NB4 (cell line): ENCODE measurements at regions not wholly inside any gene's neighbourhood (a gene's known extent, or its start where the extent isn't known, plus 50 kb on each side); places are given as distances from the start of the nearest gene placed in this dataset.

Experiments
- MYC ChIP-seq: IDR thresholded peaks from 2 replicates; pipeline ENCODE4 v1.6.1; 2011; ENCODE audit warnings: low read depth, low read length
- POLR2A ChIP-seq: IDR thresholded peaks from 2 replicates; pipeline ENCODE4 v1.6.1; 2011; ENCODE audit warnings: mild to moderate bottlenecking; ENCODE audit not compliant: insufficient read length; ENCODE audit errors: extremely low read depth
- TF ChIP-seq, protein P1 (sequence below): IDR thresholded peaks from one replicate; pipeline ENCODE4 v1.5.1; 2012; ENCODE audit warnings: low read depth, low read length
- TF ChIP-seq, protein P2 (sequence below): IDR thresholded peaks from 2 replicates; pipeline ENCODE4 v1.6.1; 2011; ENCODE audit warnings: low read depth, low read length

DNA sequence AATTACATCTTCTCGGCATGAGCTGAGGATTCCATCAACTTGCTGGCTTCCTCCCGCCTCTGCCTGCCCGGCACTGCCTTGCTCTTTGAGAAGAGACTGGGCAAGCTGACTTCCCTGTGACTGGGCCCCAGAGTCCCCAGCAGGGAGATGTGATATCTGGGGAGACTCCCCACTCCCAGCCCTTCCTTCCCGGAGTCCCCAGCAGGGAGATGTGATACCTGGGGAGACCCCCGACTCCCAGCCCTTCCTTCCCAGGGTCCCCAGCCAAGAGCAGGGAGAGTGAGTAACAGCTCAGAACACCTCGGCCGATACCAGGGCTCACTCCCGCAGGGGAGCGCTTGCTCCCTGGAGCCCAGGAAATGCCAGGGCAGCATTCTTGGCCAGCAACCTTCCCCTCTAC, 90.1 kb upstream of the NEURL1B start:
- TF ChIP-seq, protein P1, sequence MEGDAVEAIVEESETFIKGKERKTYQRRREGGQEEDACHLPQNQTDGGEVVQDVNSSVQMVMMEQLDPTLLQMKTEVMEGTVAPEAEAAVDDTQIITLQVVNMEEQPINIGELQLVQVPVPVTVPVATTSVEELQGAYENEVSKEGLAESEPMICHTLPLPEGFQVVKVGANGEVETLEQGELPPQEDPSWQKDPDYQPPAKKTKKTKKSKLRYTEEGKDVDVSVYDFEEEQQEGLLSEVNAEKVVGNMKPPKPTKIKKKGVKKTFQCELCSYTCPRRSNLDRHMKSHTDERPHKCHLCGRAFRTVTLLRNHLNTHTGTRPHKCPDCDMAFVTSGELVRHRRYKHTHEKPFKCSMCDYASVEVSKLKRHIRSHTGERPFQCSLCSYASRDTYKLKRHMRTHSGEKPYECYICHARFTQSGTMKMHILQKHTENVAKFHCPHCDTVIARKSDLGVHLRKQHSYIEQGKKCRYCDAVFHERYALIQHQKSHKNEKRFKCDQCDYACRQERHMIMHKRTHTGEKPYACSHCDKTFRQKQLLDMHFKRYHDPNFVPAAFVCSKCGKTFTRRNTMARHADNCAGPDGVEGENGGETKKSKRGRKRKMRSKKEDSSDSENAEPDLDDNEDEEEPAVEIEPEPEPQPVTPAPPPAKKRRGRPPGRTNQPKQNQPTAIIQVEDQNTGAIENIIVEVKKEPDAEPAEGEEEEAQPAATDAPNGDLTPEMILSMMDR, result no peak
- TF ChIP-seq POLR2A (no peak), MYC (no peak)
- TF ChIP-seq, protein P2, sequence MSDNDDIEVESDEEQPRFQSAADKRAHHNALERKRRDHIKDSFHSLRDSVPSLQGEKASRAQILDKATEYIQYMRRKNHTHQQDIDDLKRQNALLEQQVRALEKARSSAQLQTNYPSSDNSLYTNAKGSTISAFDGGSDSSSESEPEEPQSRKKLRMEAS, result no peak
